Testis (tissue), 2 donors: ENCODE measurements at regions not wholly inside any gene's neighbourhood (a gene's known extent, or its start where the extent isn't known, plus 50 kb on each side); places are given as distances from the start of the nearest gene placed in this dataset.

Experiments used
- DNase-seq: peaks from one replicate; pipeline ENCODE4 v3.0.0-alpha.2; 2019
- H3K27ac ChIP-seq, 2 donors: fragments of 200-600 bp; sonication (generic); one replicate each; pipeline ENCODE4 v1.5.1; 2019
- H3K27me3 ChIP-seq: fragments of 200-600 bp; sonication (generic); one replicate; pipeline ENCODE4 v1.5.1; 2019
- H3K36me3 ChIP-seq: fragments of 200-600 bp; sonication (generic); one replicate; pipeline ENCODE4 v1.5.1; 2017; ENCODE audit warnings: low read depth; ENCODE audit errors: missing control alignments
- H3K4me1 ChIP-seq: fragments of 200-600 bp; sonication (generic); one replicate; pipeline ENCODE4 v1.5.1; 2019
- H3K4me3 ChIP-seq, 2 donors: fragments of 200-600 bp; sonication (generic); one replicate each; pipeline ENCODE4 v1.5.1; 2017 to 2019
- H3K9me3 ChIP-seq: fragments of 200-600 bp; sonication (generic); one replicate; pipeline ENCODE4 v1.5.1; 2017
- POLR2A ChIP-seq: fragments of 450-650 bp; IDR thresholded peaks from one replicate; pipeline ENCODE4 v1.6.1; 2017; ENCODE audit warnings: antibody characterized with exemption, mild to moderate bottlenecking, moderate library complexity
- WGBS, 2 donors: methylation state at CpG; one replicate each; pipeline ENCODE4 v1.1.5; 2018; 5-methylcytosine and 5-hydroxymethylcytosine counted together
- intact Hi-C: fragments of 100-400 bp; cut with DNase I; formaldehyde crosslinking; loops from one replicate; pipeline ENCODE4 v1.15.1; 2023; ENCODE audit warnings: low total_unique reads
- TF ChIP-seq, protein P1 (sequence below), 3 experiments: fragments of 450-650 bp in 2 of 3; fragments of 200-600 bp in 1 of 3; sonication (generic) in 1 of 3; IDR thresholded peaks; one replicate each; pipeline ENCODE4 v1.5.1; 2016 to 2019; ENCODE audit warnings: antibody characterized with exemption in 3 of 3, mild to moderate bottlenecking in 2 of 3, moderate library complexity in 1 of 3

DNA sequence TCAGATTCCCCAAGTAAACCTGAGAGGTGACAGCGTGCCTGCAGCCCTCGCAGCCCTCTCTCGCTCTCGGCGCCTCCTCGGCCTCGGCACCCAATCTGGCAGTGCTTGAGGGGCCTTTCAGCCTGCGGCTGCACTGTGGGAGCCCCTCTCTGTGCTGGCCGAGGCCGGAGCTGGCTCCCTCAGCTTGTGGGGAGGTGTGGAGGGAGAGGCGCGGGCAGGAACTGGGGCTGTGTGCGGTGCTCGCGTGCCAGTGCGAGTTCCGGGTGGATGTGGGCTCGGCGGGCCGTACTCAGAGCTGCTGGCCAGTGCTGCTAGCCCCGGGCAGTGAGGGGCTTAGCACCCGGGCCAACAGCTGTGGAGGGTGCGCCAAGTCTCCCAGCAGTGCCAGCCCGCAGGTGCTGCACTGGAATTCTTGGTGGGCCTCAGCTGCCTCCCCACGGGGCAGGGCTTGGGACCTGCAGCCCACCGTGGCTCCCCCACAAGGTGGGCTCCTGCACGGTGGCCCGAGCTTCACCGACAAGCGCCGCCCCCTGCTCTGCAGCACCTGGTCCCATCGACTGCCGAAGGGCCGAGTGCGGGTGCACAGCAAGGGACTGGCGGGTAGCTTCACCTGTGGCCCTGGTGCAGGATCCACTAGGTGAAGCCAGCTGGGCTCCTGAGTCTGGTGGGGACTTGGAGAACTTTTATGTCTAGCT lies 809.7 kb upstream of the ADGRB3 start:
- Histone ChIP-seq H3K27me3 (no peaks in the 10 kb centered on the region), H3K27ac (no peak overlapping the region), H3K9me3 (no peaks in the 10 kb centered on the region), H3K36me3 (no peaks in the 10 kb centered on the region), H3K4me1 (no peaks in the 10 kb centered on the region), H3K4me3 (no peak overlapping the region)
- intact Hi-C loops = no loop called here
- TF ChIP-seq, protein P1, sequence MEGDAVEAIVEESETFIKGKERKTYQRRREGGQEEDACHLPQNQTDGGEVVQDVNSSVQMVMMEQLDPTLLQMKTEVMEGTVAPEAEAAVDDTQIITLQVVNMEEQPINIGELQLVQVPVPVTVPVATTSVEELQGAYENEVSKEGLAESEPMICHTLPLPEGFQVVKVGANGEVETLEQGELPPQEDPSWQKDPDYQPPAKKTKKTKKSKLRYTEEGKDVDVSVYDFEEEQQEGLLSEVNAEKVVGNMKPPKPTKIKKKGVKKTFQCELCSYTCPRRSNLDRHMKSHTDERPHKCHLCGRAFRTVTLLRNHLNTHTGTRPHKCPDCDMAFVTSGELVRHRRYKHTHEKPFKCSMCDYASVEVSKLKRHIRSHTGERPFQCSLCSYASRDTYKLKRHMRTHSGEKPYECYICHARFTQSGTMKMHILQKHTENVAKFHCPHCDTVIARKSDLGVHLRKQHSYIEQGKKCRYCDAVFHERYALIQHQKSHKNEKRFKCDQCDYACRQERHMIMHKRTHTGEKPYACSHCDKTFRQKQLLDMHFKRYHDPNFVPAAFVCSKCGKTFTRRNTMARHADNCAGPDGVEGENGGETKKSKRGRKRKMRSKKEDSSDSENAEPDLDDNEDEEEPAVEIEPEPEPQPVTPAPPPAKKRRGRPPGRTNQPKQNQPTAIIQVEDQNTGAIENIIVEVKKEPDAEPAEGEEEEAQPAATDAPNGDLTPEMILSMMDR (IDR thresholded peaks at IDR 0.05) = no peak
- no peak for TF ChIP-seq POLR2A
- DNase-seq = no peak
- 82 to 97% methylated on average over 7 to 28 of the region's 36 CpGs for WGBS, 2 donors

DNA sequence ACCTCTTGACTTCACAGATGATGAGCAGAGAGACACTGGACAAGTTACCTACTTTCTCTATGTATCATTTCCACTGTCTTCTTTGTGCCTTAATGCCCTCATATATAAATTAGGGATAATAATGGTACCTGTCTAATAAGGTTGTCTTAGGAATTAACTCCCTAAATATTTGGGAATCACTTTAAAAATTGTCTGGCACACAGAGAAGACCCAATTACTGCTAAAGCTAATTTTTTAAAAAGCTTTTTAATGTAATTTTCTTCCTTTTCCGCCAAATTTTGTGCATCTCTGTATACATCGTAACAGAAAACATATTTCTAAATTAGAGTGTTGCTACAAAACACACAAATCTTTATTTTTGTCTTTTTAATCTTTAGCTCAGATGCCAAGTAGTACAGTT lies 816.8 kb upstream of the ADGRB3 start:
- Histone ChIP-seq H3K27me3 (no peaks in the 10 kb centered on the region), H3K4me1 (no peaks in the 10 kb centered on the region), H3K9me3 (no peaks in the 10 kb centered on the region), H3K27ac (no peak overlapping the region), H3K4me3 (no peak overlapping the region), H3K36me3 (no peaks in the 10 kb centered on the region)
- DNase-seq = no peak
- no peak for TF ChIP-seq POLR2A
- TF ChIP-seq, protein P1 (IDR thresholded peaks at IDR 0.05) = no peak
- WGBS, 2 donors = 42 to 66% methylated on average over 2 of the region's 2 CpGs
- intact Hi-C loops = no loop called here

GRCh38 chr6:67815623-67816022 lies 819.5 kb upstream of the ADGRB3 start:
- H3K4me3 ChIP-seq = no peak overlapping the region
- no peak for DNase-seq
- H3K27ac ChIP-seq = no peak overlapping the region
- H3K4me1 ChIP-seq = no peaks in the 10 kb centered on the region
- no peaks in the 10 kb centered on the region for H3K9me3 ChIP-seq
- no peaks in the 10 kb centered on the region for H3K36me3 ChIP-seq
- no peak for TF ChIP-seq POLR2A
- TF ChIP-seq, protein P1 (IDR thresholded peaks at IDR 0.05) = no peak
- H3K27me3 ChIP-seq = no peaks in the 10 kb centered on the region
- intact Hi-C loops = no loop called here
- WGBS, 2 donors = 82 to 88% methylated on average over 2 of the region's 2 CpGs

- no peak for DNase-seq
- no peaks in the 10 kb centered on the region for H3K9me3 ChIP-seq
- intact Hi-C loops = no loop called here
- H3K36me3 ChIP-seq = no peaks in the 10 kb centered on the region
- no peak overlapping the region for H3K27ac ChIP-seq
- no peak for TF ChIP-seq POLR2A
- TF ChIP-seq, protein P1 (IDR thresholded peaks at IDR 0.05) = no peak
- H3K4me3 ChIP-seq = no peak overlapping the region
- 80 to 93% methylated on average over 3 of the region's 3 CpGs for WGBS, 2 donors
- no peaks in the 10 kb centered on the region for H3K27me3 ChIP-seq
- H3K4me1 ChIP-seq = no peaks in the 10 kb centered on the region
Measured at GRCh38 chr6:67814262-67814661, 820.8 kb upstream of the ADGRB3 start.

DNA sequence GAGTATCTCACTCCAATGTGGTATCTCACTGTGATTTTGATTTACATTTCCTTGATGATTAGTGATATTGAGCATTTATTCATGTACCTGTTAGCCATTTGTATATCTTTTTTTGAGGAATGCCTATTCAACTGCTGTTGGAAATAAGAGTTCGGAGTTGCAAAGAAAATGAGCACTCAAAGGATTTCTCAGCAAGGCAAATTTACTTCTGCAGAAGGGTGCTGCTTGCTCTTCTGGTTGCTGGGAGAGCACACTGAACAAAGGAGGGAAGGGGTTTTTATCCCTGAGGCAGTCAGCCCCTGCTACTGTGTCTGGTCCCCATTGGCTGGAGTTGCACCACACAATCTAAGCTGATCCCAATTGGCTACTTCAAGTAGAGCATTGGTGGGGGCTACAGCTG lies 822.4 kb upstream of the ADGRB3 start:
- H3K27ac ChIP-seq = no peak overlapping the region
- no peaks in the 10 kb centered on the region for H3K36me3 ChIP-seq
- H3K9me3 ChIP-seq = no peaks in the 10 kb centered on the region
- H3K4me3 ChIP-seq = no peak overlapping the region
- WGBS, 2 donors = 95 to 100% methylated on average over 1 of the region's 1 CpG
- no peak for DNase-seq
- intact Hi-C loops = no loop called here
- TF ChIP-seq, protein P1 (IDR thresholded peaks at IDR 0.05) = no peak
- no peak for TF ChIP-seq POLR2A
- H3K4me1 ChIP-seq = no peaks in the 10 kb centered on the region
- no peaks in the 10 kb centered on the region for H3K27me3 ChIP-seq
